Skeletal muscle satellite cell (primary cell): ENCODE measurements at regions not wholly inside any gene's neighbourhood (a gene's known extent, or its start where the extent isn't known, plus 50 kb on each side); places are given as distances from the start of the nearest gene placed in this dataset.
"Not testable (repeated sequence)": the region's sequence is repeated elsewhere in the genome, so short reads cannot be mapped to it uniquely, and the experiment has no call there.

Experiments used
- H3K27me3 ChIP-seq: 2 replicates; pipeline ENCODE4 v1.7.0; 2013; ENCODE audit warnings: low read length; ENCODE audit not compliant: control insufficient read depth, insufficient read depth
- H3K36me3 ChIP-seq: 2 replicates; pipeline ENCODE4 v1.7.0; 2013; ENCODE audit warnings: mild to moderate bottlenecking, control low read depth, low read length; ENCODE audit not compliant: insufficient read depth
- H3K4me1 ChIP-seq: 2 replicates; pipeline ENCODE4 v1.7.0; 2013; ENCODE audit warnings: low read length; ENCODE audit not compliant: control insufficient read depth, insufficient read depth
- H3K4me2 ChIP-seq: 2 replicates; pipeline ENCODE4 v1.7.0; 2013; ENCODE audit warnings: mild to moderate bottlenecking, low read length
- H3K4me3 ChIP-seq: 2 replicates; pipeline ENCODE4 v1.7.0; 2013; ENCODE audit warnings: low read length
- H3K9ac ChIP-seq: 2 replicates; pipeline ENCODE4 v1.7.0; 2013; ENCODE audit warnings: mild to moderate bottlenecking, low read depth, low read length, moderate library complexity
- H3K9me3 ChIP-seq: replicated peaks from 2 replicates; pipeline ENCODE4 v1.7.0; 2013; ENCODE audit warnings: mild to moderate bottlenecking, control low read depth, low read length

DNA sequence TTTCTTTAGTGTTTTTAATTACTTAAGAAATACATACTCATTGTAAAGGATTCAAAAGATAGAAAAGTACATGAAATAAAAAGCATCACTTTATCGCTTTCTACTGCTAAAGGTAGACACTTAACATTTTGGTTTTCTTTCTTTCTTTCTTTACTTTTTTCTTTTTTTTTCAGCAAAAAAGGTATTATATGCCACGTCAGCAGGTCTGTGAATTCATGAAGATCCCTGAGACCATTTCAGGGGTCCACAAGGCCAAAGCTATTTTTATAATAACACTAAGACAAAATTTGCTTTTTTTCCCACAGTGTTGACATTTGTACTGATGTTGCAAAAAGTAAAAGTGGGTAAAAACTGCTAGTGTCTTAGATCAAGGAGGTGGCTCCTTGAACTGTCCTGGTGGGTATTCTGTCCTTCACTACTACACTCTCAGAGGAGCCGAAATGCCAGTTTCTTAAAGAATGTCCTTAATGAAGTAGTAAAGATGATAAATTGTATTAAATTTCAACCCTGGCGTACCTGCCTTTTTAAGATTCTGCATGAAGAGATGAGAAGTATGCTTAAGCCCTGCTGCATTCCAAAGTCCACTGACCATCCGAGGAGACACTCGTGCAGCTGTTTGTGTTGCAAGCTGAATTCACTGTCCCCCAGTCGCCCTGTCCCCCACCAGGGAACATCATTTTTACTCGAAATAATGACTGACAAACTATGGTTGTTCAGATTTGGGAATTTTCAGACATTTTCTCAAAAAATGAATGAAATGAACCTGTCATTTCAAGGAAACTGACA is 106.7 kb upstream of the PIAS1 start:
- Histone ChIP-seq H3K36me3 (no peaks in the 10 kb centered on the region), H3K4me1 (no peaks in the 10 kb centered on the region), H3K27me3 (no peaks in the 10 kb centered on the region), H3K9me3 (no peaks in the 10 kb centered on the region), H3K9ac (no peak overlapping the region), H3K4me3 (no peak overlapping the region), H3K4me2 (no peak overlapping the region)

DNA sequence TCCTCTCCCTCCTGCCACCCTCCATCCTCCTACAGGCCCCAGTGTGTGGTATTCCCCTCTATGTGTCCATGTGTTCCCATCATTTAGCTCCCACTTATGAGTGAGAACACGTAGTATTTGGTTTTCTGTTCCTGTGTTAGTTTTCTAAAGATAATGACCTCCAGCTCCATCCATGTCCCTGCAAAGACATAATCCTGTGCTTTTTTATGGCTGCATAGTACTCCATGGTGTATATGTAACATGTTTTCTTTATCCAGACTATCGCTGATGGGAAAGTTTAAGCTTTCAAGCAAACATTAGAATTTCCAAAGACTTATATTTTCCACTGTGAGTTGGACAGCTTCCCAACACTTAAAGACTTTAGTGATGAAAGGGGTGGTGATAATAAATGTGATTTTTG is 105.9 kb upstream of the PIAS1 start:
- Histone ChIP-seq H3K4me2 (no peak overlapping the region), H3K36me3 (no peaks in the 10 kb centered on the region)

DNA sequence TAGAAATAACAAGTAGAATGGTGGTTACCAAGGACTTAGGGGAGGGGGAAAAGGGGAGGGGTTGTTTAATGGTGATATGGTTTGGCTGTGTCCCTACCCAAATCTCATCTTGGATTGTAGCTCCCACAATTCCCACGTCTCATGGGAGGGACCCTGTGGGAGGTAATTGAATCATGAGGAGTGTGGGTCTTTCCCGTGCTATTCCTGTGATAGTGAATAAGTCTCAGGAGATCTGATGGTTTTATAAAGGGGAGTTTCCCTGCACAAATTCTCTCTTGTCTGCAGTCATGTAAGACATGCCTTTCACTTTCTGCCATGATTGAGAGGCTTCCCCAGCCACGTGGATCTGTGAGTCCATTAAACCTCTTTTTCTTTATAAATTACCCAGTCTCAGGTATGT is 102.9 kb upstream of the PIAS1 start:
- H3K27me3 ChIP-seq = peaks cover 15% of the 10 kb centered on the region
- not testable (repeated sequence) for H3K4me1 ChIP-seq, H3K4me2 ChIP-seq, H3K36me3 ChIP-seq, H3K4me3 ChIP-seq, H3K9ac ChIP-seq, H3K9me3 ChIP-seq

More for the DNA sequence above, 105.9 kb upstream of the PIAS1 start:
- H3K4me3 ChIP-seq = no peak overlapping the region
- H3K9ac ChIP-seq = no peak overlapping the region
- no peaks in the 10 kb centered on the region for H3K27me3 ChIP-seq
- H3K9me3 ChIP-seq = no peaks in the 10 kb centered on the region
- no peaks in the 10 kb centered on the region for H3K4me1 ChIP-seq

DNA sequence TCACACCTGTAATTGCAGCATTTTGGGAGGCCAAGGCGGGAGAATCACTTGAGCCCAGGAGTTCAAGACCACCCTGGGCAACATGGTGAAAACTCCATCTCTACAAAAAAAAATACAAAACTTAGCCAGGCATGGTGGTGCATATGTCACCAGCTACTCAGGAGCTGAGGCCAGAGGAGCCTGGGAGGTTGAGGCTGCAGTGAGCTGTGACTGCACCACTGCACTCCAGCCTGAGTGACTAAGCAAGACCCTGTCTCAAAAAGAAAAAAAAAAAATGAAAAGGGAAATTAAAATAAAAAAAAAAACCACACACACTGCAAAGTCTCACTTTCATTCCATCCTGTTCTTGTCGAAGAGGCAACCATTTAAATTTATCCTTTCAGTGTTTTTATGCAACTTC is 100.8 kb upstream of the PIAS1 start:
- Histone ChIP-seq H3K9ac (no peak overlapping the region), H3K9me3 (no peaks in the 10 kb centered on the region), H3K4me2 (no peak overlapping the region), H3K27me3 (peaks cover 21% of the 10 kb centered on the region), H3K4me3 (no peak overlapping the region), H3K4me1 (no peaks in the 10 kb centered on the region), H3K36me3 (no peaks in the 10 kb centered on the region)

DNA sequence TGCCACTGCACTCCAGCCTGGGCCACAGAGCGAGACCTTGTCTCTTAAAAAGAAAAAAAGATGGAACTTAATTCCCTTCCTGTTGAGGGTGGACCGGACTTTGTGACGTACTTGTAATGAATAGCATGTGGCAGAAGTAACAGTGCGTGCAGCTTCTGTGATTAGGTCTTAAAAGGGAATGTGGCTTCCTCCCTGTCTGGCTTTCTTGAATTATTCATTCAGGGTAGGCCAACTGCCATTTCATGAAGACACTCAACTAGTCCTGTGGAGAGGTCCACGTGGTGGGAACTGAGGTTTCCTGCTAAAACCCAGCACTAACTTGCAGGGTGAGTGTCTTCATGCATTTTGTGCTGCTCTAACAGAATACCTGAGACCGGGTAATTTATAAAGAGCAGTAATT is 98.9 kb upstream of the PIAS1 start:
- Histone ChIP-seq H3K36me3 (no peaks in the 10 kb centered on the region), H3K4me3 (no peak overlapping the region), H3K4me2 (no peak overlapping the region), H3K9me3 (no peaks in the 10 kb centered on the region), H3K4me1 (no peaks in the 10 kb centered on the region), H3K27me3 (peaks cover 37% of the 10 kb centered on the region), H3K9ac (no peak overlapping the region)

DNA sequence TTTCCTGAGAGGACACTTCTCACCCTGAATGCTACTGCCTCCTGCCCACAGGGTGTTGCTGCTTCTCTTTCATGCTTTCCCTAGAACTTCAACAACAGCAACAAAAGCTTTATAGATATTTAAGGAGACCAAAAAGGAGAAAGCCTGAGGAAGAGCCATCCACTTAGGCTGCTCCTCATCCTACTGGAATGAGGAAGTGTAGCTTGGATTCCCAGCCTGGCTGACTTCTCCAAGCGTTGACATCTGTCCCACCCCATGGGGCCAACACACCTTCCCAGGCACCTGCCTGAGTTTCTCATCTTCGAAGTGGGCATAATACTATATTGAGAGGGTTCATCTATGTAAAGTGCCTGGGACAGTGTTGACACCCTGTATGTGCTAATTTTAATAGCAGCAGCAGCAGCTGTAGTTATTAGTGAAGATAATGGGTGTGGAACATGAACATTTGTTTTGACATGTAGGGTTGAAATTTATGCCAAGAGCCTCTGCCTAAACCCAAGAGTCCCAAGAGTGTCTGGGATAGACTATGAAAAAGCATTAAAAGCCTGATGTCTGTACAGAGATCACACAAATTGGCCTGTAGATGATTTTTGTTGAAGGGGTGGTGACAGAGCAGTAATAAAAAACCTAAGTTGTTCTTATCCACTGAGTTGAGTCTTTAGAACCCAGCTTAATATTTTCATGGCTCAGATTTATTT is 96.5 kb upstream of the PIAS1 start:
- Histone ChIP-seq H3K4me1 (no peaks in the 10 kb centered on the region), H3K36me3 (no peaks in the 10 kb centered on the region)

DNA sequence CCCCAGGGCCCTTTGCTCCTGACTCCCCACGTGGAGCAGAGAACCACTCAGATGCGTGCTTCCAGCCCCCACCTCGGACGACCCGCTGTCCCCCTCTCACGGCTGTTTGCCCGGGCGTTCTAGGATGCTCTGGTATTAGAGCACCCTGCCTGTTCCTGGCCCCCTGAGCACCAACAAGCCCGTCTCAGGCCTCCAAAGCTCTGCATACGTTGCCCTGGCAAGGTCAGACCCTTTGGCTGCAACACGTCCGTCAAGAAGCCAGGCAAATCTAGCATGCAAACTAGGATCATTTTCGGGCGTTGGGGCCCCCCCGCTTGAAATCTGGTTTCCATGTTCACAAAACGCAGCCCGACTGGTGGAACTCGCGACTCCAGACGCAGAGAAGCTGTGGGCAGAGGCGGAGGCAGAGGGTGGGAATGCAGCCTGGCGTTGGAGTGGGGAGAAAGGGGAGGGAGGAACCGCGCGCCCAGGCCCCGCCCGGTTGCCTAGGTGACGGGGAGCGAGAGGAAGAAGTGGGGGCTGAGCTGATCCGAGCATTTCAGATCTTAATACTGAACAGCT is 86.2 kb upstream of the PIAS1 start:
- H3K4me1 ChIP-seq = peaks cover 8% of the 10 kb centered on the region
- peak overlapping the region; percentile 71 for H3K4me3 ChIP-seq
- H3K27me3 ChIP-seq = peaks cover 12% of the 10 kb centered on the region
- no peak overlapping the region for H3K9ac ChIP-seq
- peak overlapping the region; percentile 94 for H3K4me2 ChIP-seq
- H3K9me3 ChIP-seq = no peaks in the 10 kb centered on the region
- H3K36me3 ChIP-seq = no peaks in the 10 kb centered on the region

More for the DNA sequence above, 96.5 kb upstream of the PIAS1 start:
- Histone ChIP-seq H3K9ac (no peak overlapping the region), H3K4me3 (no peak overlapping the region), H3K9me3 (no peaks in the 10 kb centered on the region), H3K4me2 (no peak overlapping the region), H3K27me3 (peaks cover 50% of the 10 kb centered on the region)

DNA sequence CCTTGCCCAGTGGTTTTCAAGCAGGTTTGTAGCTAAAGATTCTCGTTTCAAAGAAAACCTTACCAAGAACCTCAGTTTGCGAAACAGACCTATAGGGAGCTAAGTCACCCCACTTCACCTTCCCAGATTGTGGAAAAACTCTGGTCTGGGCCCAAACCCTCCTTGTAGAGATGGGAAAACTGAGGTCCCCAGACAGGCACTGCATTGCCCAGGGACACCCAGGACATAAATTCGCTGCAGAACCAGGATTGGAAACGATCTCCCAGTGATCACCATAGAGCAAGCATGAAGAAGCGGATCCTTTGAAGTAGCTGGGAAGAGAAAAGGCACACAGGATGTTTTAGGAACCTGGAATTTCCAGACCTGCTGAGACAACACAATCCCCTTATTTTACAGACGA is 85.6 kb upstream of the PIAS1 start:
- no peak overlapping the region for H3K9ac ChIP-seq
- H3K9me3 ChIP-seq = no peaks in the 10 kb centered on the region
- H3K4me3 ChIP-seq = peak overlapping the region; percentile 71

DNA sequence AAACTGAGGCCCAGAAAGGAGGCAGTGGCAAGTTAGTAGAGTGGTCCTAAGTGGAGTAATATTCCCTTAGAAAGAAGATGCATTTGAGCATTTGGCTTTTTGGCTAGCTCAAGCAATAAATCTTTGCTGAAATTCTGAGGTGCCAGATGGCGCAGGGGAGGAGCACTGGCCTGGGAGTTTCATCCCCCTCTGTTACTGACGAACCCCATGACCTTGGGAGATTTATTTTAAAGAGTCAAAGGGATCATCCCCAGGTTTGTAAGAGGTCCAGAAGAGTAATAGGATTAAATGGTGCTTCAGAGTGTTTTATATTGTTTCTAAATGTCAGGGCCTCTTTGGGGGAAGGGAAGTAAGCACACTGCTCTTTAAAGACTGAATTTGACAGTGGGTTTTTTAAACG is 85.1 kb upstream of the PIAS1 start:
- H3K36me3 ChIP-seq = no peaks in the 10 kb centered on the region
- no peak overlapping the region for H3K9ac ChIP-seq
- no peak overlapping the region for H3K4me2 ChIP-seq
- H3K9me3 ChIP-seq = no peaks in the 10 kb centered on the region
- H3K27me3 ChIP-seq = peaks cover 8% of the 10 kb centered on the region
- H3K4me3 ChIP-seq = no peak overlapping the region
- peaks cover 8% of the 10 kb centered on the region for H3K4me1 ChIP-seq

More for the DNA sequence above, 85.6 kb upstream of the PIAS1 start:
- Histone ChIP-seq H3K36me3 (no peaks in the 10 kb centered on the region), H3K27me3 (peaks cover 12% of the 10 kb centered on the region), H3K4me1 (peaks cover 8% of the 10 kb centered on the region), H3K4me2 (peak overlapping the region; percentile 94)

DNA sequence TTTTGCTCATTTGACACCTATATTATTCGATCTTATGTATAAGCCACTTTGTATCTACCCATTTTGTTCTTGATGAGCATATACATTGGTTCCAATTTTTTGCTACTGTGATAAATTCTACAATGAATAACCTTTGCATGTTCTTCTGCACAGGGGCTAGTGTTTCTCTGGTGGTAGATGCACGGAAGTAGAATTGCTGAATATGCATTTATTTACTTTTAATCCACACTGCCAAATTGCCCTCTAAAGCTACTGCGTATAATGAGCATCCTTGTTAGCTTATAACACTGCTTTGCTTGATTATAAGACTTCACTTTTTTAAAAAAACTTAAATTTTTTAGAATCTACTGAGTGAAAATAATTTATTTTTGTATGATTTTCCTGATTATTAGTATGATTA is 84.2 kb upstream of the PIAS1 start:
- H3K9me3 ChIP-seq = no peaks in the 10 kb centered on the region
- peaks cover 8% of the 10 kb centered on the region for H3K4me1 ChIP-seq
- no peak overlapping the region for H3K4me2 ChIP-seq
- peaks cover 8% of the 10 kb centered on the region for H3K27me3 ChIP-seq
- no peak overlapping the region for H3K4me3 ChIP-seq
- no peak overlapping the region for H3K9ac ChIP-seq
- no peaks in the 10 kb centered on the region for H3K36me3 ChIP-seq

DNA sequence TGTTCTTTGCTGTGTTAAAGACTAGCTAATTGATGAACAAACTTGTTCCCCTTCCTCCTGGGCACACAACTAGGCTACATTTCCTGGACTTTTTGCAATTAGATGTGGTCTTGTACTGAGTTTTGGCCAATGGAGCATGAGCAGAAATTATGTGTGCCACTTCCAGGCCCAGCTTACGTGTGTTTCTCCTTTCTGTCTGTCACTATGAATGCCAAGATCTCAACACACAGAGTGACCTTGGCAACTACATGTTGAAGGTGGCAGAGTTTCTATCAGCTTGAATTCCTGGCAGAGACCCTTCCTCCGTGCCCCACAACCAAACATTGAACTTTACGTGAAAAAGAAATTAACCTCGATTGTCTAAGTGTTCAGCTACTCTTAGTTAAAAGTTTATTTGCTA is 81.7 kb upstream of the PIAS1 start:
- Histone ChIP-seq H3K36me3 (no peaks in the 10 kb centered on the region), H3K4me1 (peaks cover 8% of the 10 kb centered on the region), H3K9me3 (no peaks in the 10 kb centered on the region), H3K4me2 (no peak overlapping the region), H3K9ac (no peak overlapping the region), H3K4me3 (no peak overlapping the region), H3K27me3 (peaks cover 7% of the 10 kb centered on the region)
